B cell (primary cell): ENCODE measurements at regions not wholly inside any gene's neighbourhood (a gene's known extent, or its start where the extent isn't known, plus 50 kb on each side); places are given as distances from the start of the nearest gene placed in this dataset.

ENCODE experiments used
- ATAC-seq: fragments of 200-7000 bp; cut with Tn5 transposase; one replicate; pipeline ENCODE4 v1.10.0; 2021; ENCODE audit warnings: low read depth, mild to moderate bottlenecking, moderate number of reproducible peaks, moderate library complexity
- CTCF ChIA-PET: fragments of 350-600 bp; sonication (Branson Sonifier 250); formaldehyde crosslinking; loops from one replicate; lab custom pipeline; 2021; ENCODE audit warnings: antibody characterized with exemption, inconsistent platforms; lab: Charles Lee
- POLR2A ChIA-PET: fragments of 350-600 bp; sonication (Branson Sonifier 250); formaldehyde crosslinking; loops from one replicate; lab custom pipeline; 2021; ENCODE audit warnings: antibody characterized with exemption; lab: Charles Lee
- DNase-seq: peaks from one replicate; pipeline ENCODE4 v3.0.0; 2013
- H2AFZ ChIP-seq: 2 replicates; pipeline ENCODE4 v1.6.1; 2012; ENCODE audit warnings: mild to moderate bottlenecking, low read depth, low read length; ENCODE audit not compliant: insufficient read depth, poor library complexity, severe bottlenecking
- H3K27ac ChIP-seq, 2 donors: 1 replicate in 1 of 2; 2 replicates in 1 of 2; pipeline ENCODE4 v1.5.1; 2012 to 2013; ENCODE audit warnings: low read length in 2 of 2, mild to moderate bottlenecking in 2 of 2, moderate library complexity in 1 of 2
- H3K27me3 ChIP-seq, 4 experiments: fragments of 200-600 bp in 1 of 4; sonication (generic) in 1 of 4; replicated peaks in 1 of 4; 1 replicate in 2 of 4; 2 replicates in 2 of 4; pipeline versions ENCODE4 v1.6.1 to v1.7.0; 2013 to 2016; ENCODE audit warnings: low read length in 3 of 4, mild to moderate bottlenecking in 2 of 4, mixed read lengths in 1 of 4, moderate library complexity in 1 of 4; ENCODE audit not compliant: insufficient read depth in 4 of 4, control insufficient read depth in 3 of 4; ENCODE audit errors: control extremely low read depth in 1 of 4
- H3K36me3 ChIP-seq, 2 experiments: replicated peaks in 1 of 2; 1 replicate in 1 of 2; 2 replicates in 1 of 2; pipeline versions ENCODE4 v1.6.1 to v1.7.1; 2013; ENCODE audit warnings: low read length in 1 of 2; ENCODE audit not compliant: insufficient read depth in 2 of 2, control insufficient read depth in 1 of 2; ENCODE audit errors: control extremely low read depth in 1 of 2, extremely low read depth in 1 of 2
- H3K4me1 ChIP-seq, 2 donors: fragments of 200-600 bp in 1 of 2; sonication (generic) in 1 of 2; 1 replicate in 1 of 2; 2 replicates in 1 of 2; pipeline versions ENCODE4 v1.5.1 to v1.6.1; 2013 to 2017; ENCODE audit warnings: low read length in 2 of 2; ENCODE audit not compliant: control insufficient read depth in 2 of 2, insufficient read depth in 2 of 2
- H3K4me2 ChIP-seq: replicated peaks from 2 replicates; pipeline ENCODE3; 2012; ENCODE audit warnings: mild to moderate bottlenecking, low read depth, low read length; ENCODE audit not compliant: poor library complexity, severe bottlenecking
- H3K4me3 ChIP-seq, 5 experiments: fragments of 200-600 bp in 1 of 5; sonication (generic) in 1 of 5; 1 replicate in 3 of 5; 2 replicates in 2 of 5; pipeline versions ENCODE4 v1.5.1 to v1.7.0; 2011 to 2016; ENCODE audit warnings: low read length in 4 of 5, mild to moderate bottlenecking in 4 of 5, low read depth in 2 of 5, control low read depth in 1 of 5, moderate library complexity in 1 of 5; ENCODE audit not compliant: insufficient read depth in 1 of 5; ENCODE audit errors: control extremely low read depth in 1 of 5, extremely low read depth in 1 of 5
- H3K79me2 ChIP-seq: fragments of 200-600 bp; sonication (generic); one replicate; pipeline ENCODE4 v1.6.0; 2016; ENCODE audit warnings: low read length; ENCODE audit not compliant: control insufficient read depth, insufficient read depth
- H3K9ac ChIP-seq: fragments of 200-600 bp; sonication (generic); 2 replicates; pipeline ENCODE4 v1.6.1; 2017; ENCODE audit warnings: mild to moderate bottlenecking, low read length, moderate library complexity
- H3K9me3 ChIP-seq, 3 donors: one replicate each; pipeline versions ENCODE4 v1.6.1 to v1.7.1; 2013; ENCODE audit warnings: low read length in 2 of 3; ENCODE audit not compliant: control insufficient read depth in 2 of 3, insufficient read depth in 1 of 3; ENCODE audit errors: control extremely low read depth in 1 of 3
- H4K20me1 ChIP-seq: 2 replicates; pipeline ENCODE4 v1.6.0; 2012; ENCODE audit warnings: mild to moderate bottlenecking, low read length; ENCODE audit not compliant: insufficient read depth, control insufficient read depth, poor library complexity, severe bottlenecking
- H3K27ac Mint-ChIP-seq: one replicate; pipeline ENCODE4 v1.8.0; 2021; ENCODE audit warnings: mixed read lengths
- H3K27me3 Mint-ChIP-seq: one replicate; pipeline ENCODE4 v1.8.0; 2021; ENCODE audit warnings: mixed read lengths
- H3K4me1 Mint-ChIP-seq: one replicate; pipeline ENCODE4 v1.8.0; 2021; ENCODE audit warnings: mixed read lengths
- H3K4me3 Mint-ChIP-seq: one replicate; pipeline ENCODE4 v1.8.0; 2021; ENCODE audit warnings: mixed read lengths
- H3K9me3 Mint-ChIP-seq: one replicate; pipeline ENCODE4 v1.8.0; 2022; ENCODE audit warnings: mixed read lengths; ENCODE audit not compliant: insufficient read depth
- CTCF ChIP-seq: fragments of 200-600 bp; IDR thresholded peaks from one replicate; pipeline ENCODE4 v1.8.0; 2022; ENCODE audit warnings: antibody characterized with exemption, mild to moderate bottlenecking
- EZH2 ChIP-seq: IDR thresholded peaks from 2 replicates; pipeline ENCODE4 v1.6.1; 2012; ENCODE audit warnings: borderline replicate concordance, low read depth, mild to moderate bottlenecking, moderate library complexity, low read length; ENCODE audit not compliant: insufficient read depth, poor library complexity, severe bottlenecking
- WGBS: methylation state at CpG from one replicate; pipeline ENCODE4 v1.1.5; 2013; ENCODE audit warnings: missing lambda C conversion rate; ENCODE audit not compliant: insufficient coverage; 5-methylcytosine and 5-hydroxymethylcytosine counted together
- intact Hi-C: fragments of 100-400 bp; cut with micrococcal nuclease; formaldehyde crosslinking; loops from one replicate; pipeline ENCODE4 v1.10.0; 2022

DNA sequence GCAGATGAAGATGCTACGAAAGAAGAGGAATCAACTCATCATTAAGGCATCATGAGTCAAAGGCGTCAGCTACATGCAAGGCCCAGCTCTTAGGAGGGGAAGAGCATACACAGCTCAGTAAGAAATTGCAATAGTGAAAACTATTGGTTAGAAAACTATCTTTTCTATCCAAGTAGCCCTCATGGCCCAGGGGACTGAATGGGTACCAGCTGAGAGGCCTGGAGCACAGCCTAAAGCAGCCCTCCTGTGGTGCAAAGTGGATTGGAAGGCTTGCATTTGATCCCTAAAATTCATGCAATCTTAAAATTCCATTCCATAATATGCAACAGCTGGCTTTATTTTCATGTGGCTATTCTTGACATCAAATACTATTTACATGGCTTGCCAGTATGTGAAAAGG, 251.8 kb upstream of the USP24 start:
- Histone ChIP-seq H3K9ac (no peak overlapping the region), H3K27me3 (no peaks in the 10 kb centered on the region), H3K4me1 (no peaks in the 10 kb centered on the region), H3K79me2 (no peaks in the 10 kb centered on the region), H3K9me3 (no peaks in the 10 kb centered on the region), H3K27ac (no peak overlapping the region), H2AFZ (no peak overlapping the region), H4K20me1 (no peaks in the 10 kb centered on the region), H3K4me2 (no peak overlapping the region), H3K36me3 (no peaks in the 10 kb centered on the region), H3K4me3 (no peak overlapping the region)
- CTCF ChIA-PET: no interaction called here
- intact Hi-C loops: no loop called here
- DNase-seq: no peak
- POLR2A ChIA-PET: no interaction called here
- 80% methylated on average over 1 of the region's 2 CpGs for WGBS
- peaks cover 7% of the 10 kb centered on the region for H3K27me3 Mint-ChIP-seq
- no peak overlapping the region for H3K27ac Mint-ChIP-seq
- H3K4me3 Mint-ChIP-seq: no peak overlapping the region
- ATAC-seq: no peak
- TF ChIP-seq EZH2 (no peak), CTCF (no peak)
- no peaks in the 10 kb centered on the region for H3K4me1 Mint-ChIP-seq
- no peaks in the 10 kb centered on the region for H3K9me3 Mint-ChIP-seq

GRCh38 chr1:55466373-55466772, 251.2 kb upstream of the USP24 start:
- no peaks in the 10 kb centered on the region for H3K27me3 ChIP-seq
- Mint-ChIP-seq H3K27me3 (peaks cover 6% of the 10 kb centered on the region), H3K9me3 (no peaks in the 10 kb centered on the region), H3K4me1 (no peaks in the 10 kb centered on the region), H3K27ac (no peak overlapping the region), H3K4me3 (no peak overlapping the region)
- ChIA-PET POLR2A (no interaction called here), CTCF (no interaction called here)
- H4K20me1 ChIP-seq: no peaks in the 10 kb centered on the region
- TF ChIP-seq EZH2: no peak
- no peak for TF ChIP-seq CTCF
- no peak overlapping the region for H3K4me3 ChIP-seq
- H3K4me2 ChIP-seq: no peak overlapping the region
- H3K9me3 ChIP-seq: no peaks in the 10 kb centered on the region
- H2AFZ ChIP-seq: no peak overlapping the region
- H3K79me2 ChIP-seq: no peaks in the 10 kb centered on the region
- H3K36me3 ChIP-seq: no peaks in the 10 kb centered on the region
- DNase-seq (no peak), ATAC-seq (no peak)
- intact Hi-C loops: no loop called here
- no peaks in the 10 kb centered on the region for H3K4me1 ChIP-seq
- 86% methylated on average over 1 of the region's 1 CpG for WGBS
- H3K27ac ChIP-seq: no peak overlapping the region
- no peak overlapping the region for H3K9ac ChIP-seq
